Ascending aorta (tissue), 2 donors: ENCODE measurements at regions not wholly inside any gene's neighbourhood (a gene's known extent, or its start where the extent isn't known, plus 50 kb on each side); places are given as distances from the start of the nearest gene placed in this dataset.

ENCODE experiments used
- DNase-seq, 2 donors: peaks; one replicate each; pipeline ENCODE4 v3.0.0-alpha.2; 2019; ENCODE audit warnings: low spot score in 2 of 2
- H3K27ac ChIP-seq, 2 donors: fragments of 200-600 bp; sonication (generic); one replicate each; pipeline ENCODE4 v1.5.1; 2016 to 2017; ENCODE audit warnings: mild to moderate bottlenecking in 1 of 2
- H3K27me3 ChIP-seq: fragments of 200-600 bp; sonication (generic); one replicate; pipeline ENCODE4 v1.5.1; 2017
- H3K36me3 ChIP-seq, 2 donors: fragments of 200-600 bp; sonication (generic); one replicate each; pipeline ENCODE4 v1.5.1; 2016
- H3K4me1 ChIP-seq, 2 donors: fragments of 200-600 bp; sonication (generic); one replicate each; pipeline ENCODE4 v1.5.1; 2016 to 2017; ENCODE audit warnings: mild to moderate bottlenecking in 1 of 2
- H3K4me3 ChIP-seq, 2 donors: fragments of 200-600 bp; sonication (generic); one replicate each; pipeline ENCODE4 v1.5.1; 2016 to 2017; ENCODE audit warnings: mild to moderate bottlenecking in 1 of 2
- H3K9me3 ChIP-seq, 2 donors: fragments of 200-600 bp; sonication (generic); one replicate each; pipeline ENCODE4 v1.5.1; 2016
- intact Hi-C: fragments of 100-400 bp; cut with DNase I; formaldehyde crosslinking; loops from one replicate; pipeline ENCODE4 v1.15.1; 2023
- TF ChIP-seq, protein P1 (sequence below), 3 experiments: fragments of 200-600 bp in 2 of 3; fragments of 450-650 bp in 1 of 3; sonication (generic) in 2 of 3; IDR thresholded peaks; one replicate each; pipeline ENCODE4 v1.5.1; 2016 to 2019; ENCODE audit warnings: antibody characterized with exemption in 3 of 3, mild to moderate bottlenecking in 1 of 3, moderate library complexity in 1 of 3

DNA sequence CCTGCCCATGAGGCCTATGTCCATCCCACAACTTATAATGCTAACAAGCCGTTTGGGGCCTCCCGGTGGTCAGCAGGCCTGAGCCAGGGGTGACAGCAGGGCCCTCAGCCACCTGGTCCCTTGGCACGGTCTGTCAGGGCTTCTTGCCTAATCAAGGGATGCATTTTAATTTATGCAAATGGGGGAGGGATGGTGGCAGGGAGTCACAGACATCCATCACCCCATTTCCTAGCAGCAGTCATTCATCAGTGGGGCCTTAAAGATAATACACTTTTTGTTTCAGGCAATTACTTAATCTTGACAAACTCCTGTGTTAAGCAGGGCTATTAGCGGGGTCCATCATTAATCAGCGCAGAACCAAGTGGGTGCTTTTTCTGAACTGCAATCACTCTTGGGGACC, 174.5 kb downstream of the GLI2 start:
- peaks cover 17 to 34% of the 10 kb centered on the region in 2 donors for H3K4me1 ChIP-seq
- DNase-seq: no peak
- no peak overlapping the region for H3K4me3 ChIP-seq
- H3K27me3 ChIP-seq: no peaks in the 10 kb centered on the region
- no peaks in the 10 kb centered on the region for H3K9me3 ChIP-seq
- H3K27ac ChIP-seq: no peak overlapping the region
- TF ChIP-seq, protein P1, sequence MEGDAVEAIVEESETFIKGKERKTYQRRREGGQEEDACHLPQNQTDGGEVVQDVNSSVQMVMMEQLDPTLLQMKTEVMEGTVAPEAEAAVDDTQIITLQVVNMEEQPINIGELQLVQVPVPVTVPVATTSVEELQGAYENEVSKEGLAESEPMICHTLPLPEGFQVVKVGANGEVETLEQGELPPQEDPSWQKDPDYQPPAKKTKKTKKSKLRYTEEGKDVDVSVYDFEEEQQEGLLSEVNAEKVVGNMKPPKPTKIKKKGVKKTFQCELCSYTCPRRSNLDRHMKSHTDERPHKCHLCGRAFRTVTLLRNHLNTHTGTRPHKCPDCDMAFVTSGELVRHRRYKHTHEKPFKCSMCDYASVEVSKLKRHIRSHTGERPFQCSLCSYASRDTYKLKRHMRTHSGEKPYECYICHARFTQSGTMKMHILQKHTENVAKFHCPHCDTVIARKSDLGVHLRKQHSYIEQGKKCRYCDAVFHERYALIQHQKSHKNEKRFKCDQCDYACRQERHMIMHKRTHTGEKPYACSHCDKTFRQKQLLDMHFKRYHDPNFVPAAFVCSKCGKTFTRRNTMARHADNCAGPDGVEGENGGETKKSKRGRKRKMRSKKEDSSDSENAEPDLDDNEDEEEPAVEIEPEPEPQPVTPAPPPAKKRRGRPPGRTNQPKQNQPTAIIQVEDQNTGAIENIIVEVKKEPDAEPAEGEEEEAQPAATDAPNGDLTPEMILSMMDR (IDR thresholded peaks at IDR 0.05): no peak
- H3K36me3 ChIP-seq: no peaks in the 10 kb centered on the region
- intact Hi-C loops: loop anchor here (5.0 kb wide), 2 partner anchors 43 to 368 kb away; no protein-coding TSS in a partner anchor

DNA sequence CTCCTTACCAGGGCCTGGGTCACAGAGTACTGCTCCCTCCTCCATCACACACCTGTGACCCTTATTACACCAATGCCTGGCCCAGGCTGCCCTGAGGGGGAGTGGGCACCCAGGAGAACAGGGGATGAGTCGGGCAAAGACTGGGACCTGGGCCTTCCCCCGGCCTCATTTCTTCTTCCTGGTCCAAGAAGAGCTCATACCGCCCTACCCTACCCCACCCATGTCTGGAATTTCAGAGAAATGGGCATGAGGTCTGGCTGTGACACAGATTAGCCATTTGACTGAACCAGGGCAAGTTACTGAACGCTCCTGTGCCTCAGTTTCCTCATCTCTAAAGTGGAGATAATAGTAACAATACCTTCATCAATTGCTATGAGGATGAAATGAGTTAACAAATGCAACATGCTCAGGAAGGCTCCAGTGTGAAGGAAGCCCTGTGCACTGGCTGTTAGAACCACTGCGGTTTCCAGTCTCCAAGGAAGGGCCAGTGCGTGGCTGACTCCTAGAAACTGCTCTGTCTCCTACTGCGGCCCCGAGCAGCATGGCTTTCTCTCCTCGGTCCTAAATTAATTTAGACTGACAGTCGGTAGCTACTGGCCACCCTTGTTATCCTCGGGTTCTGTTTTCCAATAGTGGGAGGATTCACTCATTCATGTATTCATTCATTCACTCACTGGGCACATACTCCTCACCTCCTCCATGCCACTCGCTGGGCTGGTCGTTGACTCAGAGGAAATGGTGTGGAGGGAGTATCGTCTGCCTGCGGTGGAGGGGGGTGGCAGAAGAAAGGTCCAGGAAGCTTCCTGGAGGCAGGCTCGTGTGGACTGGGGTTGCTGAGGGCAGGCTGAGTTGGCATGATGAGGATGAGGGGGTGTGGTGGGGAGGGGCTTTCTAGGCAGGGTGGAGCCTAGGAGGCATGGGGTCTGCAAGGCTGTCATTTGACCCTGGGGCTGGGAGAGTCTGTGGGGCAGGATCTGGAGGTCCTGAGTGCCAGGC, 175.6 kb downstream of the GLI2 start:
- H3K9me3 ChIP-seq: no peaks in the 10 kb centered on the region
- no peak overlapping the region for H3K4me3 ChIP-seq
- DNase-seq: no peak
- TF ChIP-seq, protein P1 (IDR thresholded peaks at IDR 0.05): no peak
- H3K36me3 ChIP-seq: no peaks in the 10 kb centered on the region
- no peaks in the 10 kb centered on the region for H3K27me3 ChIP-seq
- peaks cover 23 to 41% of the 10 kb centered on the region in 2 donors for H3K4me1 ChIP-seq
- H3K27ac ChIP-seq: peak overlapping the region; percentile 84 to 90
- intact Hi-C loops: loop anchor here (5.0 kb wide), 2 partner anchors 44 to 369 kb away; no protein-coding TSS in a partner anchor

DNA sequence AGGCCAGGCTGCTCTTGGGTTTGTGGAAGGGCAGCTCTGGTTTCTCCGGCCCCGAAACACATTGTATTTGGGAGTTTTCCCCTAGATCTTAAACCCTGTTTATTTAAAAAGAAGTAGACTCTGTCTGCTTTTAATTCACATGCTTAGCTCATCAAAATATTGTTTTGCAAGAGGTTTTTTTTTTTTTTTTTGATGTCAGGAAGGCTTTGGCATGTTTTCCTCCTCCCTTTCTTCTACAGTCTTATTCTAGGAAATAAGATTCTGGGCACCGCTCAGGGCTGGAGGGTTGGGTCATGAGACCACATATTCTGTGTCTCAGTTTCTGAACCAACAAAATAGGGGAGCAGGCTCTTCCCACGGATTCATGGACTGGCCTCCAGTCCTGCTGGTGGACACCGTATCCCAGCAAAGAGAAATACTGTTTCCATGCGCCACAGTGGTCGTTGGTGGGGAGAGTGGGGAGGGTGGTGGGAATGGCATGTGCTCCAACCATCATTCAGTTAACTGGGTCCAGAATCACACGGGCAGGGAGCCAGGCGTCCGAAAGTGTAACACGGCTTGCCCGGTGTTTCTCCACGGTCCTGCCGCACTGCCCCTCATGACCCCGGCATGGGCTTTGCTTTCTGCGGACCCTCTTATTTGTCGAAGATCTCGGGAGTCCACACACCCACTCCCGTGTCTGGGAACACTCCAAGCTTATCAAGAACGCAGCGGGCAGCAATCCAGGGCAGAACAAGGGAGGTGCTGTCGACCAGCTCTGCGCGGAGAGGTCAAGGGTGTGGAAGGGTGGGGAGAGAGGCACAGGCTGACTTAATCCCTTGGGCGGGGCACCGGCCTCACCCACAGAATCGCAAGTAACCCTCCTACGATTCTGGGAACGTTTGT, 176.7 kb downstream of the GLI2 start:
- Histone ChIP-seq H3K36me3 (no peaks in the 10 kb centered on the region), H3K4me3 (peak overlapping the region; percentile 18 to 39), H3K27me3 (no peaks in the 10 kb centered on the region), H3K9me3 (no peaks in the 10 kb centered on the region), H3K4me1 (peaks cover 23 to 43% of the 10 kb centered on the region in 2 donors), H3K27ac (peak overlapping the region; percentile 84 to 90)
- DNase-seq: peak in 1 of 2 donors; percentile 79
- intact Hi-C loops: loop anchor here (5.0 kb wide), 2 partner anchors 45 to 370 kb away; no protein-coding TSS in a partner anchor
- TF ChIP-seq, protein P1 (IDR thresholded peaks at IDR 0.05): no peak

DNA sequence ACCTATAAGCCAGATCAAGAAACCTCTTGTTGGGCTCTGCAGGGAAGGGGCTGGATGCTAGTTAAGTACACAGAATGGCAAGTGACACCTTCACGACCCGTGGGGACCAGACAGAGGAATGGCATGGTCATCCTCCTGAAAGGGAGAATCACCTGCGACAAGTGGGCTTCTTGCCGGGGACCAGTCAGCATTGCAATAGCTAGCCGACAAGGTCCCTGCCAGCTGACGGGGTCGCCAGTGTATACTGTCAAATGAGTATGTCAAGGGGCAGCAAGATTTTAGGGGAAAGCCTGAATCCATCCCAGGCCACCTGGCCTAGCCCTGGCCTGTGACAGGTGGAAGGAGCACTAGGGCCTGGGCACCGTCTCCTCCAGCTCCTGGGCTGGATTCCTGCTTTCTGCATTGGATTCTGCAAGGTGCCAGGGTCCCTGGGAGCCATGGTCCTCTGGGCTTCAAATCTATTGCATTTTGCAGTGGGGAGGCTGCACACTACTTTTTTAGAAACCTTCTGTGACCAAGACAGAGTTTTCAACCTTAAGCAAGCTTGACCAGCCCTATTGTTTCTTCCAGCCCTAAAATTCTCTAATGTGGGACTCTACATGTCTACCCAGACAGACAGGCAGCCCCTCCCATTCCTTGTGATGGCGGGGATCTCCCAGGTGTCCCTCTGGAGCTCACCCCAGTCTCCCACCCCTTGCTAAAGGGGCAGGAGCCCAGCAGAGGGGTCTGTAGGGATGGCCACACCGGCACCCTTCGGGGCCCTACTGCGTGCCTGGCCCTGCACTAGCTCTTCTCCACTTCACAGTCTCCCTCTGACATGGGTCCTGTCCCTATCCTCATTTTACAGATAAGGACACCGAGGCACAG, 178.5 kb downstream of the GLI2 start:
- TF ChIP-seq, protein P1 (IDR thresholded peaks at IDR 0.05): no peak
- intact Hi-C loops: loop anchor here (2.0 to 5.0 kb wide), 3 partner anchors 21 to 372 kb away; no protein-coding TSS in a partner anchor
- Histone ChIP-seq H3K4me1 (peaks cover 23 to 43% of the 10 kb centered on the region in 2 donors), H3K36me3 (no peaks in the 10 kb centered on the region), H3K9me3 (no peaks in the 10 kb centered on the region), H3K4me3 (no peak overlapping the region), H3K27me3 (no peaks in the 10 kb centered on the region), H3K27ac (peak overlapping the region; percentile 84 to 90)
- no peak for DNase-seq
